ENCODE measurements at regions not wholly inside any gene's neighbourhood (a gene's known extent, or its start where the extent isn't known, plus 50 kb on each side); places are given as distances from the start of the nearest gene placed in this dataset.
"Not testable (repeated sequence)": the region's sequence is repeated elsewhere in the genome, so short reads cannot be mapped to it uniquely, and the experiment has no call there.

DNA sequence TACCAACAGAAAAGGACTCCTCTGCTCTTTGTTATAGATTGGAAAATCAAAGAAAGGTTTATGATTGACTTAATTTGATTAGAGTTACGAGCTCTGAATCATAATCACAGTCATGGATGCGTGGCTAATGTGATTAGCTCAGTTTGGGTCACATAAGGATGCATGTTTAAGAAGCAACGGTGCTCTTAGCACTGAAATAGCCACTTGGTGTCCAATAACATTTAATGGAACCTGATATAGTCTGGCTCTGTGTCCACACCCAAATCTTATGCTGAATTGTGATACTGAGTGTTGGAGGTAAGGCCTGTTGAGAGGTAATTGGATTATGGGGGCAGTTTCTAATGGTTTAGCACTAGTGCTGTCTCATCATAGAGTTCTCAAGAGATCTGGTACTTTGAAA lies 501.6 kb downstream of the SLC6A15 start:
- no peak overlapping the region for H3K9ac ChIP-seq (ENCODE audit: low read depth, low read length)
- H3K4me3 ChIP-seq (ENCODE audit: low read depth, low read length), result no peak overlapping the region
- no peaks in the 10 kb centered on the region for H3K4me1 ChIP-seq (ENCODE audit: control insufficient read depth, insufficient read depth, low read length)
- H3K9me3 ChIP-seq (ENCODE audit: control insufficient read depth, insufficient read depth, low read length), result no peaks in the 10 kb centered on the region
- no peaks in the 10 kb centered on the region for H3K27me3 ChIP-seq (ENCODE audit: control insufficient read depth, insufficient read depth, low read length)
- no peaks in the 10 kb centered on the region for H3K36me3 ChIP-seq (ENCODE audit: control insufficient read depth, insufficient read depth, low read length)

DNA sequence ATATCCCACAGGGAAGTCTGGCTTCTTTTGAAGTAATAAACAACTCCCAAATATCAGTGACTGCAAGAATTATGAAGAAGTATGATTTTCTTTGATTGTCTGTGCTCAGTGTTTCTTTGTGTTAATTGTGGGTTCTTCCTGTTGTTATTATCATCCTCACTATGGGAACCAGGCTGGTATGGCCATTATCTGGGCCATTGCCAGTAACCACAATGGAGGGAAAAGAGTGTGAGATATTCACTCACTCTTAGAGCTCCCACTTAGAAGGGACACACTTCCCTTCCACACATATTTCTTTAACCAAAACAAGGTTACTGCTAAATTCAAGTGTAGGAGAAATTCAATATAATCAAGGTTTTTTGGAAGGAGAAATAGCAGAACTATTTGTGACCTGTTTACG lies 503.7 kb downstream of the SLC6A15 start:
- no peaks in the 10 kb centered on the region for H3K4me1 ChIP-seq (ENCODE audit: control insufficient read depth, insufficient read depth, low read length)
- no peak overlapping the region for H3K4me3 ChIP-seq (ENCODE audit: low read depth, low read length)
- H3K9ac ChIP-seq (ENCODE audit: low read depth, low read length), result no peak overlapping the region
- H3K27me3 ChIP-seq (ENCODE audit: control insufficient read depth, insufficient read depth, low read length), result no peaks in the 10 kb centered on the region
- no peaks in the 10 kb centered on the region for H3K9me3 ChIP-seq (ENCODE audit: control insufficient read depth, insufficient read depth, low read length)
- H3K36me3 ChIP-seq (ENCODE audit: control insufficient read depth, insufficient read depth, low read length), result no peaks in the 10 kb centered on the region

DNA sequence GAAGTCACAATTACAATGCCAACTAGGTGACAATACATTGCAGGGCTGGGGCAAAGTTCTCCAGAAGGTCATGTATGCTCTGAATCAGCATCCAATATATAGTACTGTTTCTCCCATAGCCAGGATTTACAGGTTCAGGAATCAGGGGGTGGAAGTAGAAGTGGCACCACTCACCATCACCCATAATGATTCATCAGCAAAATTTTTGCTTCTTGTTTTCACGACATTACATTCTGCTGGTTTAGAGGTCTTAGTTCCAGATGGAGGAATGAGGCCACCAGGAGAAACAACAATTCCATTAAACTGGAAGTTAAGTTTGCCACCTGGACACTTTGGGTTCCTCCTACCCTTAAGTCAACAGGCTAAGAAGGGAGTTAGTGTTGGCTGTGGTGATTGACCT lies 505.9 kb downstream of the SLC6A15 start:
- H3K4me3 ChIP-seq (ENCODE audit: low read depth, low read length); H3K27me3 ChIP-seq (ENCODE audit: control insufficient read depth, insufficient read depth, low read length); H3K9ac ChIP-seq (ENCODE audit: low read depth, low read length); H3K4me1 ChIP-seq (ENCODE audit: control insufficient read depth, insufficient read depth, low read length); H3K36me3 ChIP-seq (ENCODE audit: control insufficient read depth, insufficient read depth, low read length); H3K9me3 ChIP-seq (ENCODE audit: control insufficient read depth, insufficient read depth, low read length): not testable (repeated sequence)

DNA sequence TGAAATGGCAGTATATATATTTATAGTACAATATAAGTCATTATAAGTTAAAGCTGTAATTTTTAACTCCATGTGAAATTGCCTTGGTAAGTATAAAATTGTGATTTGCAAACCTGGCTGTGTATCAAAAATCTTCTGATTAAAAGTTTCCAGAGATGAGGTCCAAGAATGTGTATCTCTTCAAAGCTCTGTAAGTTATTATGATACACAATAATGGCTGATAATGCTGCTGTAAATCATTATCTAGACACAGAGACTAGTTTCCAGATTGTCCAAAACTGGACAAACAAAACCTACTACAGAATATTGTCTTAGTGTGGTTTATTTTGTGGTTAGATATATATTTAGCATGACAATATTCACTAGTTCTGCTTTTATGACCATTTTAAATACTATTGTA lies 514.8 kb downstream of the SLC6A15 start:
- Histone ChIP-seq H3K36me3 (ENCODE audit: control insufficient read depth, insufficient read depth, low read length) (no peaks in the 10 kb centered on the region), H3K4me1 (ENCODE audit: control insufficient read depth, insufficient read depth, low read length) (no peaks in the 10 kb centered on the region), H3K9ac (ENCODE audit: low read depth, low read length) (no peak overlapping the region), H3K4me3 (ENCODE audit: low read depth, low read length) (no peak overlapping the region), H3K27me3 (ENCODE audit: control insufficient read depth, insufficient read depth, low read length) (no peaks in the 10 kb centered on the region), H3K9me3 (ENCODE audit: control insufficient read depth, insufficient read depth, low read length) (no peaks in the 10 kb centered on the region)

DNA sequence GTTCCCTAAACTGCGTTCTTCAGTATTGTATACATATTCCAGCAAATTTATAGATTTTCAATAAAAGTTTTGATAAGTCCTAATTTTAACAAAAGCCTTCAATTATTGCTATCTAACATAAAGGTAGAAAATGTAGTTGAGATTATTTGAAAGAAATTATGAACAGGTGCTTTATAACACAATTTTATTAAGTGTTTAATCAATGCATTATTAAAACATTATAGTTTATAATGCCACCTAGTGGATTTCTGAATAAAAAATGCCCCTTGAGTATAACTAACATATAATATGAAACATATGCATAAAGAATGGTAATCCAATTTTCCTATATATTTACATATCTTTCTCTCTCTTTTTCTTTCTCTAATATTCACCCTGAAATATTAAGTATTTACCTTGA lies 515.3 kb downstream of the SLC6A15 start:
- H3K4me3 ChIP-seq (ENCODE audit: low read depth, low read length), result no peak overlapping the region

DNA sequence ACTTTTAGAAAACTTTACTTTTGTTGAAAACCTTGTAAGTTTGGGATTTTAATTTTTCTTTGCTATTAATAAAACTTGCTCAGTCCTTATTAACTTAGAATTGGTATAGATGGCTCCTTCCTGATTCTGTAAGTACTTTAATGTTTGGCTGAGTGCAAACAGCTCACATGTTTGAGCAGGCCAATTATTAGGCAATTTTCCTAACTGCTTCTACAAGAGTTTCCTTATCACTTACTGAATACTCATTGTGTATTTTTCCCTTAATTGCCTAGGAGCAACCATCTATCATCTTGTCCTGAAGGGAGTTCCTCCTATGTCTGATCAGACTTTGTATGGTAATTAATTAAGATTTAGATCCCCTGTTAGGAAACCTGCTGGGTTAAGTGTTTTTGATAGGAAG lies 521.4 kb downstream of the SLC6A15 start:
- H3K27me3 ChIP-seq (ENCODE audit: control insufficient read depth, insufficient read depth, low read length); H3K9ac ChIP-seq (ENCODE audit: low read depth, low read length); H3K4me1 ChIP-seq (ENCODE audit: control insufficient read depth, insufficient read depth, low read length); H3K36me3 ChIP-seq (ENCODE audit: control insufficient read depth, insufficient read depth, low read length); H3K4me3 ChIP-seq (ENCODE audit: low read depth, low read length); H3K9me3 ChIP-seq (ENCODE audit: control insufficient read depth, insufficient read depth, low read length): not testable (repeated sequence)

More for the DNA sequence above, 515.3 kb downstream of the SLC6A15 start:
- no peaks in the 10 kb centered on the region for H3K4me1 ChIP-seq (ENCODE audit: control insufficient read depth, insufficient read depth, low read length)
- no peaks in the 10 kb centered on the region for H3K36me3 ChIP-seq (ENCODE audit: control insufficient read depth, insufficient read depth, low read length)
- H3K27me3 ChIP-seq (ENCODE audit: control insufficient read depth, insufficient read depth, low read length), result no peaks in the 10 kb centered on the region
- no peak overlapping the region for H3K9ac ChIP-seq (ENCODE audit: low read depth, low read length)
- no peaks in the 10 kb centered on the region for H3K9me3 ChIP-seq (ENCODE audit: control insufficient read depth, insufficient read depth, low read length)

DNA sequence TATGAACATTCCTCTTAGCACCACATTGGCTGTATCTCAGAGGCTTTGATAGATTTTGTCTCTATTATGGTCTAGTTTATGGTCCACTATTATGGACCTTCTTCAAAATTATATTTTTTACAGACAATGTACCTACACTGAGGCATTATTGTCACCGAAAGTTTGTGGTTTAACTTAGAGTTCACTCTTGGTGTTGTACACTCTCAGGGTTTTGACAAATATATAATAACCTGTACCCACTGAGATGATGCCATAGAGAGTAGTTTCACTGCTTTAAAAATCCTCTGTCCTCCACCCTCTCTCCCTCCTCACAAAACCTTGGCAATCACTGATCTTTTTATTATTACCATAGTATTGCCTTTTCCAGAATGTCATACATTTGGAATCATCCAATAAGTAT lies 528.2 kb downstream of the SLC6A15 start:
- no peaks in the 10 kb centered on the region for H3K9me3 ChIP-seq (ENCODE audit: control insufficient read depth, insufficient read depth, low read length)
- H3K36me3 ChIP-seq (ENCODE audit: control insufficient read depth, insufficient read depth, low read length), result no peaks in the 10 kb centered on the region

DNA sequence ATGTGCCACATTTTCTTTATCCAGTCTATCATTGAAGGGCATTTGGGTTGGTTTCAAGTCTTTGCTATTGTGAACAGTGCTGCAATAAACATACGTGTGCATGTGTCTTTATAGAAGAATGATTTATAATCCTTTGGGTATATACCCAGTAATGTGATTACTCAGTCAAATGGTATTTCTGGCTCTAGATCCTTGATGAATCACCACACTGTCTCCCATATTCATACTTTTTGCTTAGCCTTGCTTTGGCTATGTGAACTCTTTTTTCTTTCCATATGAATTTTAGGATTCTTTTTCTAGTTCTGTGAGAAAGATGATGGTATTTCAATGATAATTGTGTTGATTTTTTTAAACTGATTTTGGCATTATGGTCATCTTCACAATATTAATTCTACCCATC lies 530.1 kb downstream of the SLC6A15 start:
- not testable (repeated sequence) for H3K36me3 ChIP-seq (ENCODE audit: control insufficient read depth, insufficient read depth, low read length); H3K4me3 ChIP-seq (ENCODE audit: low read depth, low read length); H3K27me3 ChIP-seq (ENCODE audit: control insufficient read depth, insufficient read depth, low read length); H3K4me1 ChIP-seq (ENCODE audit: control insufficient read depth, insufficient read depth, low read length); H3K9me3 ChIP-seq (ENCODE audit: control insufficient read depth, insufficient read depth, low read length); H3K9ac ChIP-seq (ENCODE audit: low read depth, low read length)

More for the DNA sequence above, 528.2 kb downstream of the SLC6A15 start:
- Histone ChIP-seq H3K9ac (ENCODE audit: low read depth, low read length) (no peak overlapping the region), H3K27me3 (ENCODE audit: control insufficient read depth, insufficient read depth, low read length) (no peaks in the 10 kb centered on the region), H3K4me1 (ENCODE audit: control insufficient read depth, insufficient read depth, low read length) (no peaks in the 10 kb centered on the region), H3K4me3 (ENCODE audit: low read depth, low read length) (no peak overlapping the region)

DNA sequence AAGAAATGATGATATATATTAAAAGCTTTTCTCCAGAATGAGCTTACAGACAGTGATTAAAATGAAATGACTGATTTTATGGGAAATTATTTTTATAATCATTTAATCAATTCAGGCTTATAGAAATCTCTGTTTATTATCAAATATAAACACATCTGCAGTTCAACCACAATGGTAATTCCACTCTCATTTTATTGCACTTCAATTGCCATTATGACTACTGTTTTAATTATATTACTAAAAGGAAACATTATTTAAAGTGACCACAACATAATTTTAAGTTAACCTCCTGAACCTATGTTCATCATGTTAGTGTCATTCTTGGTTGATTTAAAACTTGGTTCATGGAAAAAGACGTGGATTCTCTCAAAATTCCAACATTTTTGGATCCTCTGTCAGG lies 536.3 kb downstream of the SLC6A15 start:
- Histone ChIP-seq H3K4me3 (ENCODE audit: low read depth, low read length) (no peak overlapping the region), H3K4me1 (ENCODE audit: control insufficient read depth, insufficient read depth, low read length) (no peaks in the 10 kb centered on the region), H3K36me3 (ENCODE audit: control insufficient read depth, insufficient read depth, low read length) (no peaks in the 10 kb centered on the region), H3K9ac (ENCODE audit: low read depth, low read length) (no peak overlapping the region), H3K9me3 (ENCODE audit: control insufficient read depth, insufficient read depth, low read length) (no peaks in the 10 kb centered on the region), H3K27me3 (ENCODE audit: control insufficient read depth, insufficient read depth, low read length) (no peaks in the 10 kb centered on the region)

DNA sequence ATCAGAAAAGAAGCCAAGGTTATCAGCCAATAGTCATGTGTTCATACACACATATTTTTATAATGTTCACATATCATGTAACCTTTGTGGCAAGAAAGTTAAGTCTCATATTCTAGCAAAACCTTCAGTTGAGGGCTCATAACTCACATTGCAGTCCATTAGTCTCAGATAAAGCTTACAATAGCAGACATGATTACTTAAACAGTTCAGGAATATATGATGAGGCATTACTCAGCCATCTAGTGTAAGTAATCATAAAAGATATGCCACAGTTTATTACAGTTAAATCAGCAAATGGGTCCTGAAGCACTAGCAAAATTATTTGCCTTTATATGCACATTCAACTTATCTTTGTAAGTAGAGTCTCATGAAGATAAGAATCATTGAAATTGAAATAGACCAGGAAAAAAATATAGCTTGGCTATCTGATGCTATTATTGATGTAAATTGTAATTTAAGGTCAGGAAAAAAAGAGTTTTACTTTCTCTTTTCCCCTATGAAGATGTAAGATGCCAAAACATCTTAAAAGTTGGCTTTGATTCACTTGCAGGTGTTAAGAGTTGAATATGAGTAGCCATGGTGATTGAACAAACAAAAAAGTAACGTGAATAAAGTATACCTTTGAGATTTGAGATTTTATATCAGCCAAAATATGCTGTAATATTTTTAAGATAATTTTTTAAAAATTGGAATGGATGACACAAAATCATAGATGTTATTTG lies 537.0 kb downstream of the SLC6A15 start:
- Histone ChIP-seq H3K4me3 (ENCODE audit: low read depth, low read length) (no peak overlapping the region), H3K4me1 (ENCODE audit: control insufficient read depth, insufficient read depth, low read length) (no peaks in the 10 kb centered on the region), H3K9ac (ENCODE audit: low read depth, low read length) (no peak overlapping the region), H3K9me3 (ENCODE audit: control insufficient read depth, insufficient read depth, low read length) (no peaks in the 10 kb centered on the region), H3K27me3 (ENCODE audit: control insufficient read depth, insufficient read depth, low read length) (no peaks in the 10 kb centered on the region), H3K36me3 (ENCODE audit: control insufficient read depth, insufficient read depth, low read length) (no peaks in the 10 kb centered on the region)

DNA sequence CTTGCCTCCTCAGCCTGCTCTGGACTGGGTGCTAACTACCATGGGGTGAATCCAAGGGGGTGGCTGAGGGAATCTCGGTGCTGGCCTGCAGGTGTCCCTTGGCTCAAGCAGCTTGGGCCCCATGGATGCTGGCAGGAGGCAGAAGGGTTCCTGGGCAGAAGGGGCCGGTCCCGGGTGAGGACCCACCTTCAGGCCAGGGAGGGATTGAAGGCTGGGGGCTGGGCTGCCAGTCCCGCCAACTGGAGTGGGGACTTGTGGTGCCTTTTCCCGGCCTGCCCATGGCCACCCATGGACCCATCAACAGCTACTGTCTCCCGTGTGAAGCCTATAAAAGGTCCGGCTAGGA lies 550.1 kb downstream of the SLC6A15 start:
- Histone ChIP-seq H3K9me3 (ENCODE audit: control insufficient read depth, insufficient read depth, low read length) (no peaks in the 10 kb centered on the region), H3K4me1 (ENCODE audit: control insufficient read depth, insufficient read depth, low read length) (no peaks in the 10 kb centered on the region), H3K4me3 (ENCODE audit: low read depth, low read length) (no peak overlapping the region), H3K36me3 (ENCODE audit: control insufficient read depth, insufficient read depth, low read length) (no peaks in the 10 kb centered on the region), H3K9ac (ENCODE audit: low read depth, low read length) (no peak overlapping the region), H3K27me3 (ENCODE audit: control insufficient read depth, insufficient read depth, low read length) (no peaks in the 10 kb centered on the region)

DNA sequence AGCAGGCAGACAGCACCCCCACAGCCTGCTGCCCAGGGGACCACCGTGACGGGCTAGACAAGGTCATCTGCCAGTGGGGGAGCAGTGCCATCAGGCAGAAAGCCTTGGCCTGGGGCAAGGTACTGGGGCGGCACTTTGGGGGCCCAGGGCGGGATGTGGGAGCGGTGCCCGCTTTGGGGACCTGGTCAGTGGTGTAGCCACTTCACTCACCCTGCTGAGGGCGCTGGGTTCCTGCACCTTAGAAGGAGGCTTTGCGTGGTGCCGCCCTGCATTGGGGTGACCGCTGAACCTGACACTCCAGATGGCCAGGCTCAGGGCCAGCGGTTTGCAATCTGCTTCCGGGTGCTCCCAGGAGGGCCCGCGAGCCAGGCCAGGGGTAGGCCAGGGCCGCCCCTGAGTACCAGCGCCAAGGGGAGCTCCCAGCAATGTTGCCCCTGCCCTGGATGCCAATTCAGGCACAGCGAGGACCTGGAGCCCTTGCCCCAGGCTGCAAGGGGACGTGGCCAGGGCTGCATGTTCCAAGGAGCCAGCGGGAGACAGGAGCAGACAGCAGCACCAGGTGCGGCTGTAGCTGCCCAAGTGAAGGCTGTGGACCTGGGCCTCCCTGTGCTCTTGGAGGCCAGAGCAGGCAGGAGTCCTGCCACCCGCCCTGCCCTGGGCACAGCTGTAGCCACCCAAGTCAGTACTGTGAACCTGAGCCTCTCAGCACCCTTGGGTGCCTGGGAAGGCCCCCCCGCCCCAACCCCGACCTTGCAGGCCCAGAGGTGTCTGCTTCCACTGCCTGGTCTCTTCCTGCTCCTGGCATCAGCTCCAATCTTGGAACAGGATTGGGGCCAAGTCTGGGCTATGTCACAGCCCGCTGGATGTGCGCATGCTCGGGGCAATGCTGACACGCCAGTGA lies 550.7 kb downstream of the SLC6A15 start:
- no peaks in the 10 kb centered on the region for H3K4me1 ChIP-seq (ENCODE audit: control insufficient read depth, insufficient read depth, low read length)
- no peaks in the 10 kb centered on the region for H3K27me3 ChIP-seq (ENCODE audit: control insufficient read depth, insufficient read depth, low read length)
- H3K9ac ChIP-seq (ENCODE audit: low read depth, low read length), result no peak overlapping the region
- no peak overlapping the region for H3K4me3 ChIP-seq (ENCODE audit: low read depth, low read length)
- no peaks in the 10 kb centered on the region for H3K9me3 ChIP-seq (ENCODE audit: control insufficient read depth, insufficient read depth, low read length)
- H3K36me3 ChIP-seq (ENCODE audit: control insufficient read depth, insufficient read depth, low read length), result no peaks in the 10 kb centered on the region

Data from iPS-15b (cell line).